ENCODE measurements at regions not wholly inside any gene's neighbourhood (a gene's known extent, or its start where the extent isn't known, plus 50 kb on each side); places are given as distances from the start of the nearest gene placed in this dataset.

GRCh38 chr2:160792837-160793236, 299.2 kb upstream of the RBMS1 start:
- TF ChIP-seq MAX (CRISPR knock-in tag; IDR thresholded peaks at IDR 0.05) (no peak), CTCF (IDR thresholded peaks at IDR 0.05) (no peak), ELF4 (CRISPR knock-in tag; IDR thresholded peaks at IDR 0.05; ENCODE audit: low read depth) (no peak), TEAD4 (CRISPR knock-in tag; IDR thresholded peaks at IDR 0.05) (no peak), ZNF232 (CRISPR knock-in tag; IDR thresholded peaks at IDR 0.05) (no peak), ZNF317 (CRISPR knock-in tag; IDR thresholded peaks at IDR 0.05; ENCODE audit: borderline replicate concordance, low read depth) (no peak)
- TF ChIP-seq, protein P1, sequence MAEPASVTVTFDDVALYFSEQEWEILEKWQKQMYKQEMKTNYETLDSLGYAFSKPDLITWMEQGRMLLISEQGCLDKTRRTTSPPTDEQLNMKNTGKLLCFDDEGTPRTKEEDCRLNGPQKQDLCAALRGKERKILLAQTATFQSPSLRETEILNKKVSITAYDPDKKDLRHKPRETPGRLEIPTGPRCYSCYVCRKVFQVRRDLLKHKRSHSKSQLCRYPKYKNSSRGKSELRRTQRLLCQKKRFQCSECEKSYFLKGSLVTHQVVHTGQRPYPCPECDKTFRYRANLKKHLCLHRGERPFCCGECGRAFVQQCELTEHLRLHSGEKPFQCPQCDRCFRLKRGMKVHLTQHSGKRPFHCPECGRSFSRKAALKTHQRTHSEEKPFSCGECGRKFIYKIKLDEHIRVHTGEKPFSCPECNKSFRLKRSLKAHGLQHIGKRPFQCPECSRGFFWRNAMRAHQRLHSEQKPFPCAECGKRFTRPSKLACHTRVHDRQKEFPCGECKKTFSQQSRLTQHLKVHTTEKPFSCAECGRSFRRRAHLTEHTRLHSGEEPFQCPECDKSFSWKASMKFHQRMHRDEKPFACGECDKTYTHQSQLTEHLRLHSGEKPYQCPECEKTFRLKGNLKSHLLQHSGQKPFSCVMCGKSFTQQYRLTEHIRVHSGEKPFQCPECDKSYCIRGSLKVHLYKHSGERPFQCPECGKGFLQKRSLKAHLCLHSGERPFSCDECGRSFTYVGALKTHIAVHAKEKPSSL (CRISPR knock-in tag; conservative IDR thresholded peaks at IDR 0.05) = no peak
- TF ChIP-seq, protein P2, sequence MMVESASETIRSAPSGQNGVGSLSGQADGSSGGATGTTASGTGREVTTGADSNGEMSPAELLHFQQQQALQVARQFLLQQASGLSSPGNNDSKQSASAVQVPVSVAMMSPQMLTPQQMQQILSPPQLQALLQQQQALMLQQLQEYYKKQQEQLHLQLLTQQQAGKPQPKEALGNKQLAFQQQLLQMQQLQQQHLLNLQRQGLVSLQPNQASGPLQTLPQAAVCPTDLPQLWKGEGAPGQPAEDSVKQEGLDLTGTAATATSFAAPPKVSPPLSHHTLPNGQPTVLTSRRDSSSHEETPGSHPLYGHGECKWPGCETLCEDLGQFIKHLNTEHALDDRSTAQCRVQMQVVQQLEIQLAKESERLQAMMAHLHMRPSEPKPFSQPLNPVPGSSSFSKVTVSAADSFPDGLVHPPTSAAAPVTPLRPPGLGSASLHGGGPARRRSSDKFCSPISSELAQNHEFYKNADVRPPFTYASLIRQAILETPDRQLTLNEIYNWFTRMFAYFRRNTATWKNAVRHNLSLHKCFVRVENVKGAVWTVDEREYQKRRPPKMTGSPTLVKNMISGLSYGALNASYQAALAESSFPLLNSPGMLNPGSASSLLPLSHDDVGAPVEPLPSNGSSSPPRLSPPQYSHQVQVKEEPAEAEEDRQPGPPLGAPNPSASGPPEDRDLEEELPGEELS (CRISPR knock-in tag; IDR thresholded peaks at IDR 0.05) = no peak
